PC-9 (cell line): ENCODE measurements at regions not wholly inside any gene's neighbourhood (a gene's known extent, or its start where the extent isn't known, plus 50 kb on each side); places are given as distances from the start of the nearest gene placed in this dataset.

Source experiments
- BruUV-seq: library from RNA; stranded (reverse); fragments of 400-500 nt; replicated peaks from 2 replicates; lab custom pipeline; 2021; lab: Mats Ljungman, UMichigan
- CTCF ChIA-PET: fragments of 300-600 bp; sonication (Branson Sonifier 250); formaldehyde crosslinking; loops from one replicate; lab custom pipeline; 2022; ENCODE audit warnings: antibody characterized with exemption; lab: Charles Lee
- POLR2A ChIA-PET: fragments of 300-600 bp; sonication (Branson Sonifier 250); formaldehyde crosslinking; loops from one replicate; lab custom pipeline; 2022; ENCODE audit warnings: antibody characterized with exemption; ENCODE audit not compliant: unreplicated experiment; lab: Charles Lee
- DNase-seq, 2 experiments: peaks; one replicate each; pipeline versions ENCODE4 v3.0.0 to v3.0.0-alpha.2; 2015 to 2022; ENCODE audit warnings: mixed read lengths in 1 of 2
- H2AFZ ChIP-seq: fragments of 200-600 bp; sonication (generic); 2 replicates; pipeline ENCODE4 v1.8.1; 2017; ENCODE audit warnings: antibody characterized with exemption
- H3F3A ChIP-seq: fragments of 200-600 bp; sonication (generic); 2 replicates; pipeline ENCODE4 v1.8.1; 2017; ENCODE audit warnings: antibody characterized with exemption, mild to moderate bottlenecking, low read depth; ENCODE audit not compliant: insufficient read depth
- H3K27ac ChIP-seq: fragments of 200-600 bp; sonication (generic); 2 replicates; pipeline ENCODE4 v1.6.1; 2016; ENCODE audit warnings: mixed run types
- H3K27me3 ChIP-seq: fragments of 200-600 bp; sonication (generic); 2 replicates; pipeline ENCODE4 v1.6.1; 2016; ENCODE audit warnings: low read depth, mixed run types; ENCODE audit not compliant: insufficient read depth
- H3K36me3 ChIP-seq: fragments of 200-600 bp; sonication (generic); 2 replicates; pipeline ENCODE4 v1.6.1; 2016; ENCODE audit warnings: low read depth, mixed run types
- H3K4me1 ChIP-seq: fragments of 200-600 bp; sonication (generic); replicated peaks from 2 replicates; pipeline ENCODE4 v1.6.1; 2016; ENCODE audit warnings: mixed run types; ENCODE audit not compliant: insufficient read depth
- H3K4me2 ChIP-seq: fragments of 200-600 bp; sonication (generic); 2 replicates; pipeline ENCODE4 v1.6.1; 2017; ENCODE audit warnings: mixed run types
- H3K4me3 ChIP-seq: fragments of 200-600 bp; sonication (generic); 2 replicates; pipeline ENCODE4 v1.6.1; 2016; ENCODE audit warnings: mixed run types
- H3K79me2 ChIP-seq: fragments of 200-600 bp; sonication (generic); 2 replicates; pipeline ENCODE4 v1.6.1; 2017; ENCODE audit warnings: low read depth, mixed run types
- H3K9me2 ChIP-seq: fragments of 200-600 bp; sonication (generic); 2 replicates; pipeline ENCODE4 v1.8.1; 2017; ENCODE audit warnings: mild to moderate bottlenecking; ENCODE audit not compliant: insufficient read depth
- H3K9me3 ChIP-seq: fragments of 200-600 bp; sonication (generic); 2 replicates; pipeline ENCODE4 v1.8.1; 2016; ENCODE audit warnings: low read depth; ENCODE audit not compliant: insufficient read depth
- H4K20me1 ChIP-seq: fragments of 200-600 bp; sonication (generic); 2 replicates; pipeline ENCODE4 v1.8.1; 2017; ENCODE audit not compliant: insufficient read depth
- CTCF ChIP-seq: fragments of 200-600 bp; sonication (generic); conservative IDR thresholded peaks from 2 replicates; pipeline ENCODE4 v1.6.1; 2017; ENCODE audit warnings: mixed run types, antibody characterized with exemption, mild to moderate bottlenecking, moderate library complexity
- EZH2 ChIP-seq: fragments of 200-600 bp; sonication (generic); IDR thresholded peaks from 2 replicates; pipeline ENCODE4 v1.8.0; 2017; ENCODE audit warnings: antibody characterized with exemption, low read depth
- intact Hi-C: fragments of 100-400 bp; cut with micrococcal nuclease; formaldehyde crosslinking; loops from one replicate; pipeline ENCODE4 v1.10.0; 2022; ENCODE audit not compliant: unreplicated experiment

- CTCF ChIA-PET, result no interaction called here
Observed at GRCh38 chr1:219810451-219810850, 117.9 kb downstream of the SLC30A10 start.

GRCh38 chr1:219808790-219809189 is 119.6 kb downstream of the SLC30A10 start:
- BruUV-seq, result no TSS peak
- no peaks in the 10 kb centered on the region for H3K9me2 ChIP-seq
- H3K4me1 ChIP-seq, result no peaks in the 10 kb centered on the region
- ChIA-PET CTCF (no interaction called here), POLR2A (no interaction called here)
- H3K27me3 ChIP-seq, result no peaks in the 10 kb centered on the region
- no peaks in the 10 kb centered on the region for H3F3A ChIP-seq
- H3K4me2 ChIP-seq, result no peak overlapping the region
- intact Hi-C loops, result no loop called here
- H3K9me3 ChIP-seq, result no peaks in the 10 kb centered on the region
- H2AFZ ChIP-seq, result no peak overlapping the region
- H3K36me3 ChIP-seq, result no peaks in the 10 kb centered on the region
- H4K20me1 ChIP-seq, result no peaks in the 10 kb centered on the region
- DNase-seq, result no peak
- H3K79me2 ChIP-seq, result no peaks in the 10 kb centered on the region
- no peak for TF ChIP-seq EZH2
- no peak overlapping the region for H3K4me3 ChIP-seq
- H3K27ac ChIP-seq, result no peak overlapping the region

More at GRCh38 chr1:219810451-219810850, 117.9 kb downstream of the SLC30A10 start:
- no peaks in the 10 kb centered on the region for H3K27me3 ChIP-seq
- H3K36me3 ChIP-seq, result no peaks in the 10 kb centered on the region
- H3K9me3 ChIP-seq, result no peaks in the 10 kb centered on the region
- POLR2A ChIA-PET, result no interaction called here
- no peak overlapping the region for H3K27ac ChIP-seq
- TF ChIP-seq EZH2 (no peak), CTCF (no peak)
- intact Hi-C loops, result loop anchor here (5.0 kb wide), 1 partner anchor 243 kb away; no protein-coding TSS in a partner anchor
- no peaks in the 10 kb centered on the region for H3F3A ChIP-seq
- no peaks in the 10 kb centered on the region for H3K79me2 ChIP-seq
- no peaks in the 10 kb centered on the region for H3K4me1 ChIP-seq
- no peaks in the 10 kb centered on the region for H4K20me1 ChIP-seq
- H2AFZ ChIP-seq, result no peak overlapping the region
- no TSS peak for BruUV-seq
- DNase-seq, result no peak
- no peak overlapping the region for H3K4me2 ChIP-seq
- H3K9me2 ChIP-seq, result no peaks in the 10 kb centered on the region
- no peak overlapping the region for H3K4me3 ChIP-seq

- Histone ChIP-seq H3K36me3 (no peaks in the 10 kb centered on the region), H3K4me3 (no peak overlapping the region), H3K9me2 (no peaks in the 10 kb centered on the region), H3F3A (no peaks in the 10 kb centered on the region), H3K4me2 (no peak overlapping the region), H3K4me1 (no peaks in the 10 kb centered on the region), H3K79me2 (no peaks in the 10 kb centered on the region), H3K27me3 (no peaks in the 10 kb centered on the region), H3K9me3 (no peaks in the 10 kb centered on the region), H2AFZ (no peak overlapping the region), H4K20me1 (no peaks in the 10 kb centered on the region), H3K27ac (no peak overlapping the region)
- DNase-seq, result no peak
- intact Hi-C loops, result no loop called here
- CTCF ChIA-PET, result no interaction called here
- POLR2A ChIA-PET, result no interaction called here
- TF ChIP-seq CTCF (no peak), EZH2 (no peak)
- BruUV-seq, result no TSS peak
Observed at GRCh38 chr1:219806642-219807041, 121.7 kb downstream of the SLC30A10 start.

GRCh38 chr1:219806020-219806419 is 122.3 kb downstream of the SLC30A10 start:
- no peak for DNase-seq
- BruUV-seq, result no TSS peak
- H4K20me1 ChIP-seq, result no peaks in the 10 kb centered on the region
- H3K79me2 ChIP-seq, result no peaks in the 10 kb centered on the region
- no peaks in the 10 kb centered on the region for H3F3A ChIP-seq
- no peaks in the 10 kb centered on the region for H3K9me2 ChIP-seq
- TF ChIP-seq CTCF (no peak), EZH2 (no peak)
- no peaks in the 10 kb centered on the region for H3K9me3 ChIP-seq
- H3K27ac ChIP-seq, result no peak overlapping the region
- H3K27me3 ChIP-seq, result no peaks in the 10 kb centered on the region
- CTCF ChIA-PET, result no interaction called here
- no peak overlapping the region for H3K4me3 ChIP-seq
- H3K4me1 ChIP-seq, result no peaks in the 10 kb centered on the region
- POLR2A ChIA-PET, result no interaction called here
- H3K36me3 ChIP-seq, result no peaks in the 10 kb centered on the region
- intact Hi-C loops, result no loop called here
- no peak overlapping the region for H2AFZ ChIP-seq
- no peak overlapping the region for H3K4me2 ChIP-seq
